GM18502 (cell line): ENCODE measurements at regions not wholly inside any gene's neighbourhood (a gene's known extent, or its start where the extent isn't known, plus 50 kb on each side); places are given as distances from the start of the nearest gene placed in this dataset.
A peak's percentile ranks its signal among the peaks of the same experiment; 100 is the strongest.
"Not testable (repeated sequence)": the region's sequence is repeated elsewhere in the genome, so short reads cannot be mapped to it uniquely, and the experiment has no call there.

Experiments
- ATAC-seq: cut with Tn5 transposase; IDR thresholded peaks from one replicate; pipeline ENCODE4 v1.9.1; 2021; ENCODE audit warnings: mild to moderate bottlenecking; ENCODE audit not compliant: unreplicated experiment, poor library complexity

DNA sequence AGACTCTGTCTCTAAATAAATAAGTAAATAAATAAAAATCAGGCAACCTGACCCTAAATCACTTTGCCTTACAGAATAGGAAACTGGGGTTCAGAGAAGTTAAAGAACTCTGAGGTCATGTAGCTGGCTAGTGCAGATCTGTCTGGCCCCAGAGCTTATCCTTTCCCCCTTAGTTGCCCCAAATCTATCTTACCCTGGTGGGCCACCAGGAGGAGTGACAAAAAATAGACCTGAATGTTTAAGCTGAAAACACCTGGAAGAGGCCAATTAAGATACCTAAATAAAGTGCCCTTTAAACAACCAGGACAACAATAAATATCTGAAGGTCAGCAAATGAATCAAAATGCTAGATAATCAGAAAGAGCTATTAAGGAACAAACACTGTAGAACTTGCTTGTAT lies 59.7 kb downstream of the TEX35 start:
- ATAC-seq: no peak

GRCh38 chr1:178573330-178573729 lies 60.4 kb downstream of the TEX35 start:
- peak; percentile 84 for ATAC-seq

DNA sequence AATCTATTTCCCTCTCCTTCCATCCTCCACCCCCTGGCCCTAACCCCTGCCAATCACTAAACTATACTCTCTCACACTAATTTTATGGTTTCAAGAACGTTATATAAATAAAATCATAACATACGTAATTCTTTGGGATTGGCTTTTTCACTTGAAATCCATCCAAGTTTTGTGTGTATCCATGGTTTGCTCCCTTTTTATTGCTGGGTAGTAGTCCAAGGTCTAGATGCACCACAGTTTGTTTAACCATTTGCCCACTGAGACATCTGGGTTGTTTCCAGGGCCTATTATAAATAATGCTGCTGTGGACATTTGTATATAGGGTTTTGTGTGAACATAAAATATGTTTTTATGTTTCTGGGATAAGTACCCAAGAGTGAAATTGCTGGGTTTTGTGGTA lies 61.4 kb downstream of the TEX35 start:
- ATAC-seq: no peak

- no peak for ATAC-seq
These were observed 62.9 kb downstream of the TEX35 start for GRCh38 chr1:178575611-178576361.

DNA sequence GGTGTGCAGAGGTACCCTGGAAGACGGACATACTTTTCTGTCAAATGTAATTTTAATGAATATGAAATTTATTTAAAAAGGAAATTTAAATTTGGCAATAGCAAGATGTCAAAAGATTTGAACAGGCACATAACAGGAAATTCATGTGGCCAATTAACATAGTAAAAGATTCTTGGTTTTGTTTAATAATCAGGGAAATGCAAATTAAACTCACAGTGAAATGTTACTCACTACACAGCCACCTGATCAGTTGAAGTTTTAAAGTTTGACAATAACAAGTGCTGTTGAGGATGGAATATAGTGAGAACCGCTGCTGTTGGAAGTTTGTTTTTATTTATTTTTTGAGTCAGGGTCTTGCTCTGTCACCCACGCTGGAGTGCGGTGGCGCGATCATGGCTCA lies 63.9 kb downstream of the TEX35 start:
- no peak for ATAC-seq

- no peak for ATAC-seq
These were observed 65.0 kb downstream of the TEX35 start for GRCh38 chr1:178577882-178578281.

DNA sequence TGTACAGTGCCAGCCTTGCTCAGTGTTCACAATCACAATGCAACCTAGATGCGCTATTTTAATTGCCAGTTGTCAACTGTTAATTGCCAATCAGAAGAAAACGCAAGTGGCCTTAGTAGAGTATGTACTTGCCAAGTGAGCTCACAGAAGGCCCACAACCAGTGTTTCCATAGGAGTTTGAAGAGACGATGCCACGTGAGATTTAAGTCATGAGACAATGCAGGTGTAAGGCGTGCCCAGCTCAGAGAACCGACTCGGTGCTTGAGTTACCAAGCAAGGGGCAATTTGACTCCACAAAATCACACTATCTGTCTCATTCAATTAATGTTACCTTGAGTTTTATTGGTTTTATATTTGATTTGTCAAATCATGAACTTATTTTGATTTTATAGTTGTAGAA lies 65.6 kb downstream of the TEX35 start:
- ATAC-seq: no peak

- no peak for ATAC-seq
These were observed 66.2 kb downstream of the TEX35 start for GRCh38 chr1:178579095-178579494.

- peak; percentile 54 for ATAC-seq
These were observed 66.7 kb downstream of the TEX35 start for GRCh38 chr1:178579562-178579961.

DNA sequence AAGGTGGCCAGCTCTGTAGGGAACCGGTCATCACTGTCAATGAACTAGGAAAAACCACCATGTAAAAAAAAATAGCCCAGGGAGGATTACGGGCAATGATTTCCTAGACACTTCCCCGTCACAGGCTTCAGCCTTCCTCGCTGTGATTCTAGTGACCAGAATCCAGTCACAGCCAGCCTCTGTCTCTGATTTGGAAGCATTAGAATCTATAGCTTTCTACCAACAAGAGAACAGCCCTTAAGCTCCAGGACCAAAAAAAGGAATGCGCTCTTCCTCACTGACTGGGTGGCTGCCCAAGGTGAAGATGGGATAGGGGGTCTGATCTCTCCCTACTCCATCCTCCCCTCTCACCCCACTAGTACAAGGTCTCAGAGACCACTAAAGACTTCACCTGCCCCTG lies 67.2 kb downstream of the TEX35 start:
- ATAC-seq: no peak

DNA sequence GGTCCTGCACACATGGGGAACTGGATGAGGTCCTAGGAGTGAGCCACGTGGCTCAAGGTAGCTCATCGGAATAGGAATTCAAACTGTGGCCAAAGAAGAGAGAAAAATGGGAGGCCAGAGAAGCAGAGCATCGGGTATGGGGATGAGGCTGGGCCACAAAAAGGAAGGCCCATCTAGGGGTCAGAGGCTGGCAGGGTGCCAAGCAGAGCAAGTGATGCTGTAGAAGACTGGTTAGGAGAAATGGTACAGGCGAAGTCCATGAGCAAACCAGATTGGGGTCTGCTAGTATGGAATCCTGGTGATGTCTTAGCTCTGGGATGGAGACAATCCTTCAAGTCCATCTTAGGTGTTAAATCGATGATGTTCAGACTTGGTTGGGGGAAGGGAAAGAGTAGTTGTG lies 68.0 kb downstream of the TEX35 start:
- ATAC-seq: no peak

DNA sequence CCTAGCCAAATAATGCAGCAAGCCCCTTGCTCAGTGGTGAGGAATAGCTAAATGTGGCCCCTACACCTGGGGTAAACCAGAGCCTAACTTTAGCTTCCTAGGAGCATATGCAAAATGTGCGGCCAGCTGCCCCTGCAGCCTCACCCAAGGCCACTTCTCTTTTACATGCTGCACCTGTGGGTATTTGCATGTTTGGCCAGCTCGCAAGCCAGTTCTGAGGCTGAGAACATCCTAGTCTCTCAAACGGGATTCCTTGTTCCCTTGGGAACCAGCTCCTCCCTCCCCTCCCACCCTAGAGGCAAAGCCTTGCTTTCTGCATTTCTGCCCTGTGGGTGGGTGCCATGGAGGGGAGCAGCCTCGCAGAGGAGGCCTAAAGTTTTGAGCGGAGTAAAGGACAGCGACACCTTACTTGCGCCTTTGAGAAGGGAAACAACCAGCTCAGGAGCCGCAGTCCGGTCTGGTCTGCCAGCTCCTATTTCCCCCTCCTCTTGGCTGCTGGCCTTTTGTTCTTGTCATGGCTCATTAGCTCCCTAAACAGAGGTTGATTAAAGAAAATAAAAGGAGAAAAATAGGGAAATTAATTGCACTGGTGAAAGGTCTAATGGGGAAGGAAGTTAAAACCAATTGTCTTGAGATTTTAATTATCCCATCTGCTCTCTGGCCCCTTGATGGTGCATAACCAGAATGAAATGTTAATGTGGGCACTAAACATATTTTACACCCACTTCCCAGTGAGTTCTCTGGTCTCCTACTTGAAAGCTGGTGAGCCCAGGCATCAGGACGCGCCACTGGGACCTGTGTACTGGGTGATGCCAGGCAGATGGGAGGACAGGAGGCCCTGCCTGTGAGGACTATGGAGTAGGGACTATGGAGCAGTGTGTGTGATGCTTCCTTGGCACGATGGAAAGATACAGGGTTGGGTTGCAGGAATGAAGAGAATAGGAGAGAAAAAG lies 68.7 kb downstream of the TEX35 start:
- peak; percentile 85 for ATAC-seq

DNA sequence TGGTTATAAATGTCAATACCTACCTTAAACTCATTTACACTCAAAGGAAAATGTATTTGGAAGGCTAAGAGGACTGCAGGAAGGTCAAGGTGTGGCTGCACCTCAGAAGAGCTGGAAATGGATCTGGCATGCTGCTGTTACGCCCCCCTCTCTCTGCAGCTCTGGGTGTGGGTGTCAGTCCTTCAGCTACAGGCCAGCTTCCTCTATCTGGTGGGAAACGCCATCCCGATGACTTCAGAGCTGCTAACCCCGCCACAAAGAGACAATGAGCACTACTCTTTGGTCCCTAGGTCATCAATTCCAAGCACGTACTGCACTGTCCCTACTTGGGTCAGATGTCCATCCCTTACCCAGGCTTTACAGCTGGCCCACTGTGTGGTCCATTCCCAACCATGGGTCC lies 74.2 kb downstream of the TEX35 start:
- no peak for ATAC-seq

DNA sequence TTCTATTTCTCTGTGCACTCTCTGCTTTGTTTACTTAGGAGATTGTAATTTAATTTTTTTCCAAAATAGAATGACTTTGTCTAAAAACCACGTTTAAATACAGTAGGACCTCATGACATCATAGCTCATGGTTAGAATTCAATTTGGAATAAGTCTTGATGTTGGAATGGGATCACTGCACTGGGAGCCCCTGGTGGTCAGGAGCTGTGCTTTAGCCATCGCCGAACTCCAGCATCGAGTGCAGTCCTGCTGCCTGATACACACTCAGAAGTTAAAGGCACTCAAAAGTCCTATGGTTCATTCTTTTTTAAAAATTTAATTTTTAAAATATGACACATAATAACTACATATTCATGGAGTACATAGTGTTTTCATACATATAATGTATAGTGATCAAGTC lies 75.1 kb downstream of the TEX35 start:
- no peak for ATAC-seq

DNA sequence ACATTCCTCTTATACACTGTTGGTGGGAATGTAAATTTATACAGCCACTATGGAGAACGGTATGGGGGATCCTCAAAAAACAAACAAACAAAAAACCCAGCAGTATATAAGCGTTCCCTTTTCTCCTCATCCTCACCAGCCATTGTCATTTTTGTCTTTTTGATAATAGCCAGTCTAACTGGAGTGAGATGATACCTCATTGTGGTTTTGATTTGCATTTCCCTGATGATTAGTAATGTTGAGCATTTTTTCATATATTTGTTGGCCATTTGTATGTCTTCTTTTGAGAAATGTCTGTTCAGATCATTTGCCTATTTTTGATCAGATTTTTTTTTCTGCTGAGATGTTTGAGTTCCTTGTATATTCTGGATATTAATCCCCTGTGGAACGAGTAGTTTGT lies 76.1 kb downstream of the TEX35 start:
- ATAC-seq: not testable (repeated sequence)

DNA sequence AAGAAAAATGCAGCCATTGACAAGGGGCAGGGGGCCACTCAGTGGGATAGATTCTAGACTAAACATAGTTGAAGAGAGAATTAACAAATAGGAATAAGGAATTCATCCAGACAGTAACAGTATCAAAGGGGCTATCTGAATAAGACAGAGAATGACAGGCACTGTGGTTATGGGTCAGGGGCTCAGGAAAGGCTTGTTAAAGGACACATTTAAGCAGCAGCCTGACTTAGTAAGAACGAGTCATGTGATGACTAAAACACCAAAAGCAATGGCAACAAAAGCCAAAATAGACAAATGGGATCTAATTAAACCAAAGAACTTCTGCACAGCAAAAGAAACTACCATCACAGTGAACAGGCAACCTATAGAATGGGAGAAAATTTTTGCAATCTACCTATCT lies 78.9 kb downstream of the TEX35 start:
- ATAC-seq: not testable (repeated sequence)

DNA sequence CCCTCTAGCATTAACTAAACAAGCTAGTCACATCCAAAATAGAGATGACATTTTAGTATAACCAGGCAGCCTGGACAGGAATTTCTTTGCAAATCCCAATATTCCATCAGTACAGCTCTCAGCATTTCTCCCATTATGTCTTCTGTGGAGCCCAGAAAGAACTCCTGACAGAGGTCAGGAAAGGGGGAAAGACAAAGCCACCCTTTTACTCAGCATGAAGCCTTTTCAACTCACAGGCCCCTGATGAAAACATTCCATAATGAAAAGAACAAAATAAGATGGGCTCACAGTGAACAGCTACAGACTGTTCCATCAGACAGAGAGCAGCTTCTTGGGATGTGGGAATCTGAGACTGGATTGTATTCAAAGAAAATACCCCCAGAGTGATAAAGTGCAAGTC lies 80.6 kb downstream of the TEX35 start:
- no peak for ATAC-seq

- ATAC-seq: no peak
These were observed 81.2 kb downstream of the TEX35 start for GRCh38 chr1:178594133-178594532.

DNA sequence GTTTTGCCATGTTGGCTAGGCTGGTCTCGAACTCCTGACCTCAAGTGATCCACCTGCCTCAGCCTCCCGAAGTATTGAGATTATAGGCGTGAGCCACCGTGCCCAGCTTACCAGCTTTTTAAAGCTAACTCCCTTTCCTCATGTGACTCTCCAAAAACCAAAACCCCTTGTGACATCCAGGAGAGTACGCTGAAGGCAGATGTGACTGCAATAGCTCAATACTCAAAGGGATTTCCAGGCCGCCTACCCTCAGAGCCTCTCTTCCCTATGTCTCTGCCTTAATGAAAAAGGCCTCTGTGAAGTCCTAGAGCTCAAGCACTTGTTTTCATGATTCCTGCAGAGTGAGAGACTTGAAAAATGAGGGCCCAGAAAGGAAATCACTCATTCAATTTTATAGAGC lies 82.6 kb downstream of the TEX35 start:
- ATAC-seq: no peak

DNA sequence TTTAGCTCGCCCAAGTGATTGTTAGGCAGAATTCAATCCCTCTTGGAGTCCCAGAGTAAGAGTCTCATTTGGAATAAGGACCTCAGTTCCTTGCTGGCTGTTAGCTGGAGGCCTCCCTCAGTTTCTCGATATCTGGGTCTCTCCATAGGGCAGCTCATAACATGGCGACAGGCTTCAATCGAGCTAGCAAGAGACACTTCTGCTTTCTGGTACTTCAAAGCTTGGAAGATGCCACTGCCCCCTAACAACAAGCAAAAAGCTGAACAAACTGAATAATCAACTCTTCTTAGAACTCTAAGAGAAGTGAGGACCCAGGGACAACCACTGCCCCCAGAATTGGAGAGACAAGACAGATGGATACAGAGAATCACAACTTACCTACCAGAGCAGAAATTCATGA lies 86.2 kb downstream of the TEX35 start:
- ATAC-seq: no peak

DNA sequence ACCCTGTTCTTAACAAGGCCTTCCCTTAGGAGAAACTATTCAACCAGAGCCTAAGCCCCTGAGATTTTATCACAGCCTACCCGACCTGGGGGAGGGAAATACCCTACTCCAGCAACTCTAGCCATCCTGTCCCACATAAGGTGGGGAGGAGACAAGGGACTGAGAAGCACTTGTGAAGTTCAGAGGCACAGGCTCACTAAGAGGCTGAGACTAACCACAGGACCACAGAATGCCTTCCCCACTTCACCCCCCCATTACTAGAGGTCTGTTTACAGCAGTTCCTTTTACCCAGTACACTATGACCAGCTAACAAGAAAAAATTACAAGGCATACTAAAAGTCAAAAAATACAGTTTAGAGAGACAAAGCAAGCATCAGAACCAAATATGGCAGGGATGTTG lies 86.8 kb downstream of the TEX35 start:
- ATAC-seq: peak; percentile 91

DNA sequence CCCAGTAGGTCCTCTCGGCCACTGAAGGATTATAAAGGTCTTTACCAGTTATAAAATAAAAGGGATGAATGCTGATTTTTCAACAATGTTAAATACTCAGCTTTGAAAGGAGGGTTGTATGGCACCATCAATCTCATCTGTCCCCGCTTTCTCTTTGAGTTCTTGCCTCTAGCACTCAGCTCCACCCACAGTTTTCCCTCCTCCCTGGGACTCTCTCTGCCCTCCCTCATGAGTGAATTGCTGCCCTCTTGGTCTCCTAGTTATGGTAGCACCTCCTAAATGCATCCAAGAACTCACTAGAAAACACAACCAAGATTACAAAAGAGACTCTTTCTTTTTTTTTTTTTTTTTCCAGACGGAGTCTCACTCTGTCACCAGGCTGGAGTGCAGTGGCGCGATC lies 91.0 kb downstream of the TEX35 start:
- no peak for ATAC-seq
